ENCODE measurements at regions not wholly inside any gene's neighbourhood (a gene's known extent, or its start where the extent isn't known, plus 50 kb on each side); places are given as distances from the start of the nearest gene placed in this dataset.

GRCh38 chr16:85297881-85298280 lies 185.6 kb upstream of the CIBAR2 start:
- H3K9me2 ChIP-seq (ENCODE audit: insufficient read depth) = no peaks in the 10 kb centered on the region
- H3K4me2 ChIP-seq = no peak overlapping the region
- ChIA-PET POLR2A (ENCODE audit: unreplicated experiment) (no interaction called here), CTCF (interaction anchor here (0.6 to 1.1 kb wide), 2 partner anchors 50 to 53 kb away, joined by 3 read pairs; no protein-coding TSS in a partner anchor)
- no peak for TF ChIP-seq CTCF (conservative IDR thresholded peaks at IDR 0.05)
- no peak for TF ChIP-seq EZH2 (IDR thresholded peaks at IDR 0.05; ENCODE audit: low read depth)
- H3K79me2 ChIP-seq (ENCODE audit: low read depth) = no peaks in the 10 kb centered on the region
- no peaks in the 10 kb centered on the region for H3K9me3 ChIP-seq (ENCODE audit: insufficient read depth, low read depth)
- H2AFZ ChIP-seq = no peak overlapping the region
- H3K4me3 ChIP-seq = no peak overlapping the region
- H3F3A ChIP-seq (ENCODE audit: insufficient read depth, low read depth) = peaks cover 3% of the 10 kb centered on the region; the same call in 1 of the 2 replicates
- BruUV-seq (replicated peaks) = no TSS peak
- no peaks in the 10 kb centered on the region for H3K36me3 ChIP-seq (ENCODE audit: low read depth)
- H3K27ac ChIP-seq = no peak overlapping the region
- no peaks in the 10 kb centered on the region for H3K27me3 ChIP-seq (ENCODE audit: insufficient read depth, low read depth)
- no peaks in the 10 kb centered on the region for H4K20me1 ChIP-seq (ENCODE audit: insufficient read depth)
- no peaks in the 10 kb centered on the region for H3K4me1 ChIP-seq (replicated peaks; ENCODE audit: insufficient read depth)
- intact Hi-C loops (cut with micrococcal nuclease; ENCODE audit: unreplicated experiment) = no loop called here
- DNase-seq = no peak

GRCh38 chr16:85300406-85300968 lies 188.2 kb upstream of the CIBAR2 start:
- Histone ChIP-seq H2AFZ (no peak overlapping the region), H3K79me2 (ENCODE audit: low read depth) (no peaks in the 10 kb centered on the region), H3K4me3 (no peak overlapping the region), H4K20me1 (ENCODE audit: insufficient read depth) (no peaks in the 10 kb centered on the region; the same call in 1 of the 2 replicates), H3K4me1 (replicated peaks; ENCODE audit: insufficient read depth) (no peaks in the 10 kb centered on the region), H3K4me2 (no peak overlapping the region), H3K36me3 (ENCODE audit: low read depth) (no peaks in the 10 kb centered on the region), H3K27ac (no peak overlapping the region), H3K27me3 (ENCODE audit: insufficient read depth, low read depth) (no peaks in the 10 kb centered on the region), H3F3A (ENCODE audit: insufficient read depth, low read depth) (peaks cover 5% of the 10 kb centered on the region; the same call in 1 of the 2 replicates), H3K9me3 (ENCODE audit: insufficient read depth, low read depth) (no peaks in the 10 kb centered on the region), H3K9me2 (ENCODE audit: insufficient read depth) (no peaks in the 10 kb centered on the region)
- ChIA-PET CTCF (interaction anchor here (0.6 kb wide), 2 partner anchors 21 to 692 kb away, joined by 3 to 8 read pairs; no protein-coding TSS in a partner anchor), POLR2A (ENCODE audit: unreplicated experiment) (interaction anchor here (0.5 kb wide), 1 partner anchor 173 kb away, joined by 4 read pairs; no protein-coding TSS in a partner anchor)
- no peak for TF ChIP-seq EZH2 (IDR thresholded peaks at IDR 0.05; ENCODE audit: low read depth)
- TF ChIP-seq CTCF (conservative IDR thresholded peaks at IDR 0.05) = no peak
- BruUV-seq (replicated peaks) = no TSS peak
- no peak for DNase-seq
- intact Hi-C loops (cut with micrococcal nuclease; ENCODE audit: unreplicated experiment) = loop anchor here (5.0 to 10.0 kb wide), 2 partner anchors 94 to 183 kb away; no protein-coding TSS in a partner anchor

GRCh38 chr16:85301231-85301630 lies 189.0 kb upstream of the CIBAR2 start:
- ChIA-PET CTCF (no interaction called here), POLR2A (ENCODE audit: unreplicated experiment) (no interaction called here)
- H3K27ac ChIP-seq = no peak overlapping the region
- no peaks in the 10 kb centered on the region for H3K36me3 ChIP-seq (ENCODE audit: low read depth)
- H3K9me2 ChIP-seq (ENCODE audit: insufficient read depth) = no peaks in the 10 kb centered on the region
- no peak overlapping the region for H3K4me3 ChIP-seq
- no peak overlapping the region for H2AFZ ChIP-seq
- H3K79me2 ChIP-seq (ENCODE audit: low read depth) = no peaks in the 10 kb centered on the region
- no peaks in the 10 kb centered on the region; the same call in 1 of the 2 replicates for H4K20me1 ChIP-seq (ENCODE audit: insufficient read depth)
- no peak overlapping the region for H3K4me2 ChIP-seq
- intact Hi-C loops (cut with micrococcal nuclease; ENCODE audit: unreplicated experiment) = loop anchor here (5.0 to 10.0 kb wide), 2 partner anchors 94 to 184 kb away; no protein-coding TSS in a partner anchor
- TF ChIP-seq CTCF (conservative IDR thresholded peaks at IDR 0.05) (no peak), EZH2 (IDR thresholded peaks at IDR 0.05; ENCODE audit: low read depth) (no peak)
- H3F3A ChIP-seq (ENCODE audit: insufficient read depth, low read depth) = peaks cover 11% of the 10 kb centered on the region; the same call in 1 of the 2 replicates
- BruUV-seq (replicated peaks) = no TSS peak
- H3K4me1 ChIP-seq (replicated peaks; ENCODE audit: insufficient read depth) = peaks cover 6% of the 10 kb centered on the region
- DNase-seq = no peak
- no peaks in the 10 kb centered on the region for H3K9me3 ChIP-seq (ENCODE audit: insufficient read depth, low read depth)
- H3K27me3 ChIP-seq (ENCODE audit: insufficient read depth, low read depth) = no peaks in the 10 kb centered on the region

All from PC-9 (cell line).